GM18870 (cell line): ENCODE measurements at regions not wholly inside any gene's neighbourhood (a gene's known extent, or its start where the extent isn't known, plus 50 kb on each side); places are given as distances from the start of the nearest gene placed in this dataset.
"Not testable (repeated sequence)": the region's sequence is repeated elsewhere in the genome, so short reads cannot be mapped to it uniquely, and the experiment has no call there.

Experiments
- ATAC-seq: cut with Tn5 transposase; IDR thresholded peaks from one replicate; pipeline ENCODE4 v1.9.1; 2021; ENCODE audit warnings: moderate library complexity; ENCODE audit not compliant: unreplicated experiment

DNA sequence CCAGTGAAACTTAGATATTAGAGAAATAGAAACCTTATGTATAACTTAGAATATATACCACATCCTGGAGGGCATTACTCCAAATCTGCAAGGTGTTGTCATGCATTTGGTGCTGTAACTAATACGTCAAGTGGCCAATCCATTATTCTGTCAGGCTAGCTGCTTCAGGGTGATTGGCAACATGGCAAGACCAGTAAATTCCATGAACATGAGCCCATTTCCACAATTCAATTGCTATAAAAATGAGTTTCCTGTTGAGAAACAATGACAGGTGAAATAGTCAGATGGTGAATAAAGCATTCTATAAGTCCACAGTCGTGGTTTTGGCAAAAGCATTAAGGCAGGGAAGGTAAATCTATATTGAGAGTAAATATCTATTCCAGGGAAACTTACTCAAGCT, 566.0 kb downstream of the ADGRL2 start:
- no peak for ATAC-seq

DNA sequence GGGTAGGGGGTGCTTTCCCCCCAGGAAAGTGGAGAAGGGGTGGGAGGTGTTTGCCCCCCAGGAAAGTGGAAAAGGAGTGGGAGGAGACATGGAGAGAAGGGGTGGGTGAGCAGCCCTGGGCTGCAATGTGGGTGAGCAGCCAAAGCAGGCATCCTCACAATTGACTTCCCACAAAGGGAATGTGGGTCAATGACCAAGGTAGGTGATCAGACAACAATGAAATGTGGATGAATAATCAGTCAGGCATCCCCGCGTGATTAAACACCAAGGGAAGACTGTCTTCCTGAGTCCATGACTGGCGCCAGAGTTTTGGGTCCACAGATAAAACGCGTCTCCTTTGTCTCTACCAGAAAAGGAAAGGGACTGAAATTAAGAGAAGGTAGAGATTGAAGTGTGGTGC, 558.8 kb downstream of the ADGRL2 start:
- not testable (repeated sequence) for ATAC-seq

DNA sequence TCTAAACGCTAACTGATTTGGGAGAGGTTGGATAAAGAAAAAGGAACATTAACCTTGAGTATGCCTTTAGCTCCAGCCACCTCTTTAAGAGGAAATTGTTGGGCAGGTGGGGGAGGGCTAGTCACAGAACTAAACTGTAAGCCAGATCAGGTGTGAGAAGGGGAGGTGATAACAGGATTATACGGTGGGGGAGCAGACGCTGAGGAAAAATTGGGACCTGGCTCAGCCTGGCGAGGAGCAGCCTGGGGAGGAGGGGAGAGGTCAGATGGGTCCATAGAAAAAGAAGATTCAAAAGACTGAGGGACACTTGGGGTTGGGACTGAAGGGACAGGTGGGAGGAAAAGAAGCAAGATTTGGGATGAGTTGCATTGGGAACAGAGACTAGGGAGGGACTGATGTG, 558.0 kb downstream of the ADGRL2 start:
- not testable (repeated sequence) for ATAC-seq

DNA sequence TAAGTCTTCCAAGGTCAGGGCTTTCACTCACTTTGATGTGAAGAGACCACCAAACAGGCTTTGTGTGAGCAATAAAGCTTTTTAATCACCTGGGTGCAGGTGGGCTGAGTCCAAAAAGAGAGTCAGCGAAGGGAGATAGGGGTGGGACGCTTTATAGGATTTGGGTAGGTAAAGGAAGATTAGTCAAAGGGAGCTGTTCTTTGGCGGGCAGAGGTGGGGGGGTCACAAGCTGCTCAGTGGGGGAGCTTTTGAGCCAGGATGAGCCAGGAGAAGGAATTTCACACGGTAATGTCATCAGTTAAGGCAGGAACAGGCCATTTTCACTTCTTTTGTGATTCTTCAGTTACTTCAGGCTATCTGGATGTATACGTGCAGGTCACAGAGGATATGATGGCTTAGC, 553.8 kb downstream of the ADGRL2 start:
- not testable (repeated sequence) for ATAC-seq

DNA sequence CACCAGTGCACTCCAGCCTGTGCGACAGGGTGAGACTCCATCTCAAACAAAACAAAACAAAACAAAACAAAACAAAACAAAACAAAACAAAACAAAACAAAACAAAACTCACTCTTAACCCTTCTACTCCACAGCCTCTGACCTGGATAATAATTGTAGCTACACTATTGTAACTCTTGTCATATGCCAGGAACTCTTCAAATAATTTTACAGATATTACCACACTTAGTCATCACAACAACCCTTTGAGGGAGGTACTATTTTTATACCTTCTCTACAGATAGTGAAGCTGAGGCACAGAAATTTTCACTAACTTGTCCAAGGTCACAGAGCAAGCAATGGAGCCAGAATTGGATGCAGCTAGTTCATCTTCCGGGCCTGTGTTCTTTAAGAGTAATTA, 547.8 kb downstream of the ADGRL2 start:
- ATAC-seq = no peak

DNA sequence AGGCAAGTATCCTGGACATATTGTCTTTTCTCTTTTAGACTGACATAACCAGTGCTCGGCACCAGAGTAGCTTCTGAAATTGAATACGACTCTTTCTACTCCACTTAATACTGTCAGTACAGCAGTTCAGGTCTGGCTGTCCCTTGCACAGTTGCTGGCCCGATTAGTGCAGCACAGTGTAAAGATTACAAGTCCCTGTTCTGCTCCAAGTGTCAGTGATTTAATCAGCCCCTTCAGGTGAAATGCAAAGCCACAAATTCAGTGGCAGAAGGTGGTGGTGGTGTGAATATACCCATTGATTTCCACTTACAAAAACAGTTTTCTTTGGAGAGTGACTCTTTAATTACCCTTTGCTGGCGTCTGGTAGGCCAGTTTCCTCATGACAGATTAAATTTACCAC, 545.4 kb downstream of the ADGRL2 start:
- no peak for ATAC-seq

DNA sequence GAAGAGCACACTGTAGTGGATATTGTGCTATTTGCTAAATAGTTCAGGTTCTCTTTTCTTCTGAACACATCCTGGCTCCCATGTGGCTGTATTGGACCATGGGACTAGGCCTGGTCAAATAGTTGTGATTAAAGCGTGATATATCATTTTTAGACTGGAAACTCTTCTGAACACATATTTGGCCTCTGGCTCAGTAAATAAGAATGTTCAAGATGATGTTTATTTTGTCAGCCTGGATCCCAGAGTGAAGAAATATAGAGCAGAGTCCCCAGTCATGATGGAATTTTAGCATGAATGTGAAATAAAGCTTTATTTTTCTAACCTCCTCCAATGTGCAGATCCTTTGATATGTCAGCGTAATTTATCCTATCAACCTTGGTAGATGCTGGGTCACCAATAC, 542.6 kb downstream of the ADGRL2 start:
- no peak for ATAC-seq

DNA sequence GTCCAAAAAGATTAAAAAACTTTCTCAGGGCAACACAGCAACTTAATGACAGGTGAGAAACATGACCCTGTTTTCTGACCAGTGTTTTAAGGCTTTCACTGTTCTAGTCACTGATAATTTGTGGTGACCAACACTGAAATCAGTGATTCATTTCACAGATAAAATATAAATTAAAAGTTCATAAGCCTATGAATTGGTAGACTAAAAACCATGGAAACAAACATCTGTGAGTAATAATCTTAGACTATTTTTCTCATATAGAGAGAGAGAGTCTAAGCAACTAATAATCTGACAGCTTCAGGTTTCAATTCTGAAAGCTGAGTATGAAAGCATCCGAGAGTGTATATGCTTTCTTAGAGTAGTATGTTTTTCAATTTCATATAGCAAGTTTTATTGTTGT, 536.9 kb downstream of the ADGRL2 start:
- peak; percentile 88 for ATAC-seq

DNA sequence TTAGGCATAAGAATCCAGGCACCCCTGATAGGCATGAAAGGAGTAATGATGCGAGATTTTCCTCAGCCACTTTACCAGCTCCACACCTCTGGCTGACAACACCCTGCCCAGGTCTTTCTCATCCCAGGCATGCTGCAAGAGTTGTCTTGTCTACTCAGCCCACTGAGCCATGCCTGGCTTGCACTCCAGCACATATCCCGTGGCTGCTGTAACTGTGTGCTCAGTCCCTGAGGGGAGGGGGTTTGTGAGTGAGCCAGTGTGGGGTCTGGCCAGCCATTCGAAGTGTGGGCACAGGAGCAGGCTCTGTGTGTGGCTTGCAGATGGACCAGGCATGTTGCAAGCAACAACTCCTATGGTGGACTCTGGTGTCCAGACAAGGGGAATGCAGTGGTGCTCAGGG, 529.6 kb downstream of the ADGRL2 start:
- ATAC-seq = no peak

DNA sequence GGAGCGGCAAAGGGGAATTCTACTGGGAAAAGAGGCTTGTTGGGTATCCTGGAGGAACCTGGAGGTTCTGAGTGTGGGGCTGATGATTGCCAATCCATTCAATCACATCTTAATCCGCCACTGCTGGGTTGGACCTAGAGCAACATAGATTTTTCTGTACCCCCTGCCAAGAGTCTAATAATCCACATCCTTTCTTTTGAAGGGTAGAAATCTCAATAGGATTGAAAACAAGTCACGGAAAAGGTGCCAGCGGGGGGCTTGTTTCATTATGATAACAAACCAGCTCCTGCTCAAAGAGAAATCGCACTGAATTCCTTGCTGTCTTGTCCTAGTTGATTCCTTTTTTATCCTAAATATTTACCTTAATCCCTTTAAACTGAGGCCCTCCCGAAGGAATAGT, 528.5 kb downstream of the ADGRL2 start:
- no peak for ATAC-seq

DNA sequence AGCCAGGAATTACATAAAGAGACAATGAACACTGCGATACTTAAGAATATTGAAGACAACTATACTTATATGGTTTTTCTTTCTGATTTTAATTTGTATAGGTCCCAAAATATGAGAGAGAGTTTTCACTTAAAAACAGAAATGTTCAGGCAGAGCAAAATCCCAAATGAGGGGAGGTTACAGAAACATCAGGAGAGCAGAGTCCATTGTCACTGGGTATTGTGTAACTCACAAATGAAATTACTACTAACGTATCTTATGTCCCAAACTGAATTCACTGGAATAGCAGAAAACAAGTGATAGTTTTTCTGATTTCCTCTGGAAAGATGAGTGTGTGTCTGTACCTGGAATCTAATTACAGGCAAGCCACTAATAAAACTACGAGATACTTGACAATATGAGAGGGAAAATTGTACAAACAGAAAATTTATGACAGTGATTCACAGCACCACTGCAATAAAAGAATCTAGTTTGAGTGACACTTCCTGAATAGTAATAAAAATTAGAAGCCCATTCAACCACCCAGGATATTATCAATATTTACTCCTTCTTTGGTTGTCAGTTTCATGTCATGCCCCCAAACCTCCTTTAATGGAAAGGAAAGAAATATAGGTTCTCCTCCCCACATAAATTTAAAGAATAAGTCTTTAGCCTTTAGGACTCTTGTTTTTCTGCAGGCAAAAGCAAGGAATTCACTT, 522.6 kb downstream of the ADGRL2 start:
- ATAC-seq = no peak

DNA sequence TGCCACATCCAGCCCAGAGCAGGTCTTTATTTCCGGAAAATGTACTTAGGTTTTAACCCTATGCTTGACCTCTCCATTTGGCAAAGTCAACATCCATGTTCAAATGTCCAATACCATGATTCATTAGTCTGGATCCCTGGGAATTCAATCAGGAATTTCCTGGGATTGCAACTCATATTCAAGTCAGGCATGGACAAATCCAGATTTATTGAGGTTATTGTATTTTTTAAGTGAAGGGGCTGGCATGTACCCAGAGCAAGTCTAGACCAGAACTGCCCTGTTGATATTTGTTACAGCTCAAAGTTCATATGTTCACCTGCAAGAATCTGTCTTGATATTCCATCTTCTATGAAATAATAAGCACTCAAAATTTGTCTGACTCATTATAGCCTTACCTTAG, 521.1 kb downstream of the ADGRL2 start:
- no peak for ATAC-seq

DNA sequence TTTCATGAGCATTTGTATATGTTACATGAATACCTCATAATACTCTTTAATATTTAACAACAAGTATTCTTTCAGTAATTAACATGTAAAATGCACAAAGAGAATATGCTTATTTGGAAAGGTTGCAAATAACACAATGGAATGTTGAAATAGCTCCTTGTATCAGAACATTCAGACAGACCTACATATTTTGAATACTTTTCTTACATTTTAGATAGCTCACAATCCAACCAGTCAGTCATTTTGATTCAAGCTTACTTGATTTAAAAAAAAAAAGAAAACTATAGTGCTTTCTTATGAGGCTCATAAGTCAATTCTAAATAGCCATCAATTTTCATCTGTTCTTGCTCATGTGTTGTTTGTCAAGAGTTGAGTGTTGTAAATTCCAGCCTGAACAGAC, 518.8 kb downstream of the ADGRL2 start:
- ATAC-seq = no peak

DNA sequence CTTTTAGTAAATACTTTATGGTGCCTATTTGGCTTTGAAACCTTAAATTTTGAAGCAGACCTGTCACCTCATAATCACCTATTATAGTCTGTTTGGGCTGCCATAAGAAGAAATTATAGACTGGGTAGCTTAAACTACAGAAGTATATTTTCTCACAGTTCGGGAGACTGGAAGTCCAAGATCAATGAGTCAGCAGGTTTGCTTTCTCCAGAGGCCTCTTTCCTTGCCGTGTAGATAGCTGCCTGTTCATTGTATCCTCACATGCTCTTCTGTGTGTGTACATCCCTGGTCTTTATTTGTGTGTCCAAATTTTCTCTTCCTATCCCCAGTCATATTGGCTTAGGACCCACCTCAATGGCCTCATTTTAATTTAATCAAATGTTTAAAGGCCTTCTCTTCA, 518.2 kb downstream of the ADGRL2 start:
- no peak for ATAC-seq

DNA sequence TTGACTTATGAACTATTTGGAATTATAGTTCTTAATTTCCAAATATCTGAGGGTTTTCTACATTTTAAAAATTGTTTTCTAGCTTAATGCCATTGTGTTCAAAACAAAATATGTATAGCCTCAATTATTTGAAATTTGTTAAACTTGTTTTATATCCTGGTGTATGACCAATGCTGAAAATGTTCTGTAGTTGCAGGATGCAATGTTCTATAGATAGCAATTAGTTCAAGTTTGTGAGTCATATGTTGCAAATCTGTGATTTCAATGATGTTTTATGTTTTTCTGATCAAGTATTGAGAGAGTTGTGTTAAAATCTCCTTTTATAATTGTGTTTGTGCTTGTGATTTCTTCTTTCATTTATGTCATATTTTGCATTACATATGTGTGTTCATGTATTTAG, 517.5 kb downstream of the ADGRL2 start:
- no peak for ATAC-seq

DNA sequence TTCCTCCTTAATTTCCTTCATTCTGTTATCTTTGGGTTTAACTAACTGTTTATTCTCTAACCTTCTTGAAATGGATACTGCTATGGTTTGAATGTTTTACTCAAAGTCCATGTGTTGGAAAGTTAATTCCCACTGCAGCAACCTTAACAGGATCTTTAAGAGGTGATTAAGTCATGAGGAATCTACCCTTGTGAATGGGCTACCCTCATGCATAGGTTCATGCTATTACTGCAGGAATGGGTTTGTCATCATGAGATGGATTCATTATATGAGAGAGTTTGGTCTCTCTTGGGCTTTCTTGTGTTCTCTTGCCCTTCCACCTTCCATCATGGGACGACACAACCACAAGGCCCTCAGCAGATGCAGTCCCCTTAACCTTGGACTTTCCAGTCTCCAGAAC, 516.9 kb downstream of the ADGRL2 start:
- ATAC-seq = no peak

DNA sequence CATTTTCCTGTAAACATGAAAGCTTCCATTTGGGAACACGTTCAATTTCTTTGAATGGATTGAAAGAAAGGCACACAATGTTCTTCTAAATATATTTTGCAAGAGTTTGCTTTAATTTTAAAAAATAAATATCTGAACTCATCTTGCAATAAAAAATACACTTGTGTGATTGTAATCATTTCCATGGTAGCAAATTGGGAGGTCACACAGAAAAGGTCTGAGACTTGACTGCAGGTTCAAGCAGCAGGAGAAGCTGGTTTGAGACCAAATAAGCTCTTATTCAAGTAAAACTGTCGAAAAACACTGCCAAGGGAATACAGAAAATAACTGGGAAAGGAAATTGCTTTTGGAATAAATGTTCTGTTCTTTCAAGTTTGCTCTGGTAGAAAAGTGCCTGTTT, 498.9 kb downstream of the ADGRL2 start:
- no peak for ATAC-seq

DNA sequence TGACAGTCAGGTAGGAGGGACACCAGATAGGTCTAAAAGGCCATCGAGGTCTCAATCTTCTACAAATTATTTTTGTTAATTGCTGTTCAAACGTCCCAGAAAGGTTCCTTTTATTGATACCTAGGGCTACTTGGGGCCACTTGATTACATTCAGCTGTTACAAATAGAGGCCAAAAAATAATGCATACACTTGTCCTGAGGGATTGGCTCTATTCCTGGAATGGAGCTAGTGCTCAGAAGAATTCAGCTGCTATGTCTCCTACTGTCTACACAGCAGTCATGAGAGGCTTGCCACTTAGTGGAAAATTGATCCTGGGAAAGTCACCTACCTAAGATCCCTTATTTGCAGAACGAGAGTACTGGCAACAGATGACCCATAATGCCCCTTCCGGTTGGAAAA, 498.3 kb downstream of the ADGRL2 start:
- ATAC-seq = no peak

DNA sequence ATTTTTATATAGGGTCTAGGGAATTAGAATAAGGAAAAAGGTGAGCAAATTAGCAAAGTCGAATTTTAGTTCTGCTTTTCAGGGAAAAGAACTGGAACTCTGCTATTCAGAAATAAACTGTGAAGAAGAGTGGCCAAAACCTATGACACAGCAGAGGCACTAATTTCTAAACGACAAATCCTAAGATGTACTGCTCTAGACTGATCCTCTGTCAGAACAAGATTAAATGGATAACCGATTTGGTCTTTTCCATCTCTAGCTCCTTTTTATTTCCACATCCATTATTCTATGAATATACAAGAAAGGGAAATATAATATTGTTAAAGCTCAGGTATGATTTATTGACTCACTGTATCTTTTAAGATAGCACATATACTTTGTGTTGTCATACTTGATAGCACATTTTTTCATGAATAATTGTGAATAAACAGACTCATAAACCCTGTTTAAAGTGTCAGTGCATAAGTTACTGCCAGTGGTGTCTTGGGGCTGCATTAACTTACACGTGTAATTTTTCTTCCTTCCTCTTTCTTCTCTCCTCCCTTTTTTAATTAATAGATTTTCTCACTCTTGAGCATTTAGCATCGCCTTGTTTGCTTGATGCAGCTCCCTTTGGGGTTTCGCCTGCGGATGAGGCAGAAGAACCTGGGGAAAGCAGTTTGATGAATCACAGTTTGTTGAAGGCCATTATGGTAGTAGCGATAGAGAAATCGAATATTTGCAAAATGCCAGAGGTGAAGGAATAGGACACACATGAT, 496.6 kb downstream of the ADGRL2 start:
- ATAC-seq = no peak

DNA sequence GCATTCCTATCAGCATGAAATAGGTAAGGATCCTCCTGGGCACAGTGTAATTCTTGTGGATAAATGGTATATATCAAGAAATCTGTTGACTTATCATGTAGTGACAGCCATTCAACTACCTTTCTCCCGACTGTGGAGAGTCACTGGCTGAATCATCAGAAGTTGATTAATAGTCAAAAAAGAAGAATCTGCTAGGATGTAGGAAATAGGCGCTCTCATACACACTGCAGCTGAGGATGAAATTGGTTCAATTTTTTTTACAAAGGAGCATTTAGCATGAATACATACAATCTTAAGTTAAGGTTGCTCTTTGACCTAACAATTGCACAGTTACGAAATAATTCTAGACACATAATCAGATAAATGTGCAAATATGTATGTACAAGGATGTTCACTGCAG, 486.8 kb downstream of the ADGRL2 start:
- no peak for ATAC-seq

DNA sequence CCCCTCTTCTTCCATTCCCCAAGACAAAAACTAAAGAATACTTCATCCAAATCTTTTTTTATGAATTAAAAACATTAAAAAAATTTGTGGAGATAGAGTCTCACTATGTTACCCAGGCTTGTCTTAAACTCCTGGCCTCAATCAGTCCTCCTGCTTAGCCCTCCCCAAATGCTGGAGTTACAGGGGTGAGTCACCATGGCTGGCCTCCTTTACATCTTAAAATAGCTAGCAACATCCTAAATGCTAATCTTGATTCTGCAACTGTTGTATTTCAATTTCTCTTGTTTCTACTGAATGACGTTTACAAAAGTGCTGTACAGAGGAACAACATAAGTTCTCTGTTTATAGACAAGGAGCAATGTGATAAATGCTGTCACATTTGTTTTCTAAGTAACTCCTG, 483.5 kb downstream of the ADGRL2 start:
- no peak for ATAC-seq

DNA sequence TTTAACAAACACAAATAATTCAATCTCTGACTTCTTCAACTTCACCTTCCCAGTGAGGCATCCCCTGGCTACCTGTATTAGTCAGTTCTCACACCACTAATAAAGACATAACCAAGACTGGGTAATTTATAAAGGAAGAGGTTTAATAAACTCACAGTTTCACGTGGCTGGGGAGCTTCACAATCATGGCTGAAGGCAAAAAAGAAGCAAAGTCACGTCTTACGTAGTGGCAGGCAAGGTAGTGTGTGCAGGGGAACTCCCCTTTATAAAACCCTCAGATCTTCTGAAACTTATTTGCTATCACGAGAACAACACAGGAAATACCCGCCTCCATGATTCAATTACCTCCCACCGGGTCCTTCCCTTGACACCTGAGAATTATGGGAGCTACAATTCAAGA, 478.5 kb downstream of the ADGRL2 start:
- no peak for ATAC-seq

DNA sequence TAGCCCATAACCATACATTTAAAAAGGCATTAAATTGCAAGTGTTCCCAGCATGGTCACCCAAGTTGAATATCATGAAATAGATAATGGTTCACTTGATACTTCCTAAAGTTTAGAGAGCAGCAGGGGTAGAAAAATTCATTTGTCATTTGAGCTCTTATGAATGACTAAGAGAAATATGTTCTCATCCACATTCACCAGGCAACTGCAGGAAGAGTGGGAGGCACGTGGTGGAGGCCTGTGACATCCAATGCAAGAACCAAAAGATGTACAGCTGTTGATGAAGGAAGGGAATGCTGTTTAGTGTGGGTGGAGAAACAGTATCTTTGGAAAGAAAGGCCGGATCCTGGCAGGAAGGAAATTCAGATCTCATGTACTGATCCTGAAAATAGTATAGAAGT, 473.1 kb downstream of the ADGRL2 start:
- ATAC-seq = no peak
